AG04450 (cell line): ENCODE measurements at regions not wholly inside any gene's neighbourhood (a gene's known extent, or its start where the extent isn't known, plus 50 kb on each side); places are given as distances from the start of the nearest gene placed in this dataset.

Experiments
- CTCF ChIA-PET: fragments of 300-600, 350-600 bp; formaldehyde crosslinking; extraction: SDS; loops from one replicate; lab custom pipeline; 2022; ENCODE audit warnings: antibody characterized with exemption, inconsistent platforms; lab: Charles Lee
- POLR2A ChIA-PET: fragments of 350-600 bp; formaldehyde crosslinking; extraction: SDS; loops from one replicate; lab custom pipeline; 2021; ENCODE audit warnings: antibody characterized with exemption, inconsistent platforms; lab: Yijun Ruan, JAX
- DNase-seq: peaks from one replicate; pipeline ENCODE4 v3.0.0-alpha.2; 2011; ENCODE audit warnings: low read depth, low spot score
- H3K27ac ChIP-seq: one replicate; pipeline ENCODE4 v1.5.1; 2012; ENCODE audit warnings: low read depth, low read length, control low read depth
- H3K27me3 ChIP-seq: one replicate; pipeline ENCODE4 v1.6.0; 2012; ENCODE audit warnings: low read length; ENCODE audit not compliant: control insufficient read depth, insufficient read depth
- H3K4me3 ChIP-seq: 2 replicates; pipeline ENCODE4 v1.5.1; 2011; ENCODE audit warnings: mild to moderate bottlenecking, low read depth, low read length, control low read depth
- H3K9me3 ChIP-seq: 2 replicates; pipeline ENCODE4 v1.5.1; 2012; ENCODE audit warnings: low read length; ENCODE audit not compliant: control insufficient read depth, insufficient read depth
- CTCF ChIP-seq: IDR thresholded peaks from 2 replicates; pipeline ENCODE4 v1.5.1; 2011; ENCODE audit warnings: low read depth, low read length, control low read depth, inconsistent platforms

GRCh38 chrX:125620715-125621587 lies 301.3 kb downstream of the TEX13C start:
- H3K27ac ChIP-seq, result no peak overlapping the region
- H3K9me3 ChIP-seq, result peaks cover 7% of the 10 kb centered on the region
- no peak overlapping the region for H3K4me3 ChIP-seq
- ChIA-PET CTCF (no interaction called here), POLR2A (no interaction called here)
- H3K27me3 ChIP-seq, result no peaks in the 10 kb centered on the region
- no peak for TF ChIP-seq CTCF
- DNase-seq, result no peak

- H3K9me3 ChIP-seq, result peaks cover 7% of the 10 kb centered on the region
- TF ChIP-seq CTCF, result no peak
- H3K4me3 ChIP-seq, result no peak overlapping the region
- no peaks in the 10 kb centered on the region for H3K27me3 ChIP-seq
- no peak overlapping the region for H3K27ac ChIP-seq
- POLR2A ChIA-PET, result no interaction called here
- no peak for DNase-seq
- CTCF ChIA-PET, result no interaction called here
Observed at GRCh38 chrX:125621588-125621927, 301.9 kb downstream of the TEX13C start.

- Histone ChIP-seq H3K9me3 (peaks cover 7% of the 10 kb centered on the region), H3K4me3 (no peak overlapping the region), H3K27me3 (no peaks in the 10 kb centered on the region), H3K27ac (no peak overlapping the region)
- no peak for TF ChIP-seq CTCF
- DNase-seq, result no peak
- ChIA-PET CTCF (no interaction called here), POLR2A (no interaction called here)
Observed at GRCh38 chrX:125622899-125623298, 303.2 kb downstream of the TEX13C start.

- Histone ChIP-seq H3K27me3 (no peaks in the 10 kb centered on the region), H3K4me3 (no peak overlapping the region), H3K9me3 (peaks cover 3% of the 10 kb centered on the region), H3K27ac (no peak overlapping the region)
- no peak for TF ChIP-seq CTCF
- POLR2A ChIA-PET, result no interaction called here
- CTCF ChIA-PET, result no interaction called here
- DNase-seq, result no peak
Observed at GRCh38 chrX:125627676-125628075, 308.0 kb downstream of the TEX13C start.

- Histone ChIP-seq H3K27ac (no peak overlapping the region), H3K9me3 (peaks cover 3% of the 10 kb centered on the region), H3K27me3 (no peaks in the 10 kb centered on the region), H3K4me3 (no peak overlapping the region)
- ChIA-PET POLR2A (no interaction called here), CTCF (no interaction called here)
- TF ChIP-seq CTCF, result no peak
- DNase-seq, result no peak
Observed at GRCh38 chrX:125628435-125628834, 308.8 kb downstream of the TEX13C start.
